Endothelial cell of umbilical vein (primary cell): ENCODE measurements at regions not wholly inside any gene's neighbourhood (a gene's known extent, or its start where the extent isn't known, plus 50 kb on each side); places are given as distances from the start of the nearest gene placed in this dataset.

ENCODE experiments used
- BruUV-seq: library from RNA; stranded (reverse); fragments of 400-500 nt; replicated peaks from 2 replicates; lab custom pipeline; 2021; lab: Mats Ljungman, UMichigan
- CTCF ChIA-PET: fragments of 300-600, 350-600 bp; sonication (Branson Sonifier 250); formaldehyde crosslinking; loops from one replicate; lab custom pipeline; 2021; ENCODE audit warnings: antibody characterized with exemption, inconsistent platforms; lab: Charles Lee
- POLR2A ChIA-PET: fragments of 300-600, 350-600 bp; sonication (Branson Sonifier 250); formaldehyde crosslinking; loops from one replicate; lab custom pipeline; 2021; ENCODE audit warnings: antibody characterized with exemption, inconsistent platforms; lab: Charles Lee
- DNase-seq: peaks from one replicate; pipeline ENCODE4 v3.0.0-alpha.2; 2011; ENCODE audit warnings: low read depth, low spot score
- FAIRE-seq: peaks from 2 replicates; lab custom pipeline; 2011; peaks lifted over from hg19 to GRCh38; lab: Jason Lieb, UNC
- H2AFZ ChIP-seq: 2 replicates; pipeline ENCODE4 v1.6.0; 2012; ENCODE audit warnings: low read depth, low read length, control low read depth, inconsistent platforms
- H3K27ac ChIP-seq: 2 replicates; pipeline ENCODE4 v1.5.1; 2011; ENCODE audit warnings: low read depth, mild to moderate bottlenecking, control low read depth, low read length, moderate library complexity; ENCODE audit not compliant: insufficient read depth
- H3K27me3 ChIP-seq, 2 experiments: 2 replicates each; pipeline versions ENCODE4 v1.6.0 to v1.6.1; 2011; ENCODE audit warnings: low read length in 2 of 2, mixed read lengths in 1 of 2; ENCODE audit not compliant: control insufficient read depth in 2 of 2, insufficient read depth in 2 of 2
- H3K36me3 ChIP-seq, 2 experiments: 2 replicates in 1 of 2; 3 replicates in 1 of 2; pipeline ENCODE4 v1.5.1; 2011; ENCODE audit warnings: low read length in 2 of 2, mild to moderate bottlenecking in 1 of 2, moderate library complexity in 1 of 2; ENCODE audit not compliant: control insufficient read depth in 2 of 2, insufficient read depth in 2 of 2; ENCODE audit errors: extremely low read depth in 1 of 2
- H3K4me1 ChIP-seq: 3 replicates; pipeline ENCODE4 v1.5.1; 2011; ENCODE audit warnings: mild to moderate bottlenecking, low read length; ENCODE audit not compliant: control insufficient read depth, insufficient read depth; ENCODE audit errors: extremely low read depth
- H3K4me2 ChIP-seq: 2 replicates; pipeline ENCODE4 v1.6.1; 2011; ENCODE audit warnings: low read length, control low read depth, mixed read lengths; ENCODE audit not compliant: insufficient read depth
- H3K4me3 ChIP-seq, 3 experiments: fragments of 200-600 bp in 1 of 3; sonication (generic), shearing (Covaris generic) in 1 of 3; replicated peaks in 1 of 3; 2 replicates each; pipeline ENCODE4 v1.5.1; 2011 to 2016; ENCODE audit warnings: control low read depth in 3 of 3, low read length in 3 of 3, mild to moderate bottlenecking in 2 of 3, inconsistent platforms in 1 of 3, low read depth in 1 of 3, moderate library complexity in 1 of 3; ENCODE audit not compliant: insufficient read depth in 1 of 3
- H3K79me2 ChIP-seq: 2 replicates; pipeline ENCODE4 v1.6.0; 2012; ENCODE audit warnings: low read length, inconsistent platforms; ENCODE audit not compliant: control insufficient read depth, insufficient read depth
- H3K9ac ChIP-seq: replicated peaks from 2 replicates; pipeline ENCODE3; 2011; ENCODE audit warnings: low read length, control low read depth; ENCODE audit not compliant: insufficient read depth; ENCODE audit errors: extremely low read depth
- H3K9me1 ChIP-seq: replicated peaks from 3 replicates; pipeline ENCODE4 v1.6.0; 2011; ENCODE audit warnings: mild to moderate bottlenecking, low read length; ENCODE audit not compliant: control insufficient read depth, insufficient read depth; ENCODE audit errors: extremely low read depth
- H3K9me3 ChIP-seq: replicated peaks from 2 replicates; pipeline ENCODE4 v1.5.1; 2012; ENCODE audit warnings: low read length, inconsistent platforms; ENCODE audit not compliant: control insufficient read depth, insufficient read depth
- H4K20me1 ChIP-seq: replicated peaks from 2 replicates; pipeline ENCODE3; 2011; ENCODE audit warnings: mild to moderate bottlenecking, low read length; ENCODE audit not compliant: control insufficient read depth, insufficient read depth; ENCODE audit errors: extremely low read depth
- CTCF ChIP-seq, 2 donors: IDR thresholded peaks; 1 replicate in 1 of 2; 2 replicates in 1 of 2; pipeline ENCODE4 v1.5.1; 2011; ENCODE audit warnings: low read length in 2 of 2, mild to moderate bottlenecking in 2 of 2, moderate library complexity in 2 of 2, control low read depth in 1 of 2, inconsistent platforms in 1 of 2, low read depth in 1 of 2; ENCODE audit not compliant: insufficient read depth in 1 of 2; ENCODE audit errors: extremely low read depth in 1 of 2
- EZH2 ChIP-seq: IDR thresholded peaks from 2 replicates; pipeline ENCODE4 v1.6.1; 2012; ENCODE audit warnings: borderline replicate concordance, low read depth, mild to moderate bottlenecking, moderate library complexity, low read length, inconsistent platforms; ENCODE audit not compliant: severe bottlenecking
- FOS ChIP-seq: IDR thresholded peaks from 2 replicates; pipeline ENCODE4 v1.6.1; 2011; ENCODE audit warnings: mild to moderate bottlenecking, low read length, moderate library complexity, borderline replicate concordance; ENCODE audit not compliant: insufficient read depth
- GATA2 ChIP-seq: IDR thresholded peaks from 2 replicates; pipeline ENCODE4 v1.7.0; 2011; ENCODE audit warnings: low read depth, mild to moderate bottlenecking, moderate library complexity, mixed read lengths, low read length; ENCODE audit not compliant: insufficient read length, insufficient read depth
- JUN ChIP-seq: IDR thresholded peaks from 2 replicates; pipeline ENCODE4 v1.6.1; 2011; ENCODE audit warnings: borderline replicate concordance, low read depth; ENCODE audit not compliant: insufficient read length, insufficient read depth
- MAX ChIP-seq: IDR thresholded peaks from 2 replicates; pipeline ENCODE4 v1.6.1; 2011; ENCODE audit not compliant: insufficient read depth, insufficient read length
- MYC ChIP-seq: IDR thresholded peaks from one replicate; pipeline ENCODE4 v1.6.1; 2011; ENCODE audit warnings: mild to moderate bottlenecking, low read depth, low read length
- POLR2A ChIP-seq: IDR thresholded peaks from 2 replicates; pipeline ENCODE4 v1.6.1; 2012; ENCODE audit warnings: low read depth, mild to moderate bottlenecking, control low read depth, low read length
- dilution Hi-C: fragments of 300-500 bp; cut with MboI; formaldehyde crosslinking; loops from one replicate; pipeline ENCODE4 v1.15.0; 2019; ENCODE audit warnings: low sequenced_read_pairs; ENCODE audit not compliant: extremely low pct_ligation_motif_present
- intact Hi-C: fragments of 100-400 bp; cut with micrococcal nuclease; formaldehyde crosslinking; loops from one replicate; pipeline ENCODE4 v1.10.0; 2022

- Histone ChIP-seq H4K20me1 (no peaks in the 10 kb centered on the region), H3K9me3 (no peaks in the 10 kb centered on the region), H3K27me3 (no peaks in the 10 kb centered on the region), H3K36me3 (no peaks in the 10 kb centered on the region), H3K79me2 (no peaks in the 10 kb centered on the region), H3K4me1 (no peaks in the 10 kb centered on the region), H3K4me2 (no peak overlapping the region), H3K27ac (no peak overlapping the region), H3K4me3 (no peak overlapping the region), H3K9me1 (no peaks in the 10 kb centered on the region), H3K9ac (no peak overlapping the region), H2AFZ (no peak overlapping the region)
- FAIRE-seq, result no peak
- CTCF ChIA-PET, result no interaction called here
- TF ChIP-seq MYC (no peak), FOS (no peak), JUN (no peak), GATA2 (no peak), EZH2 (no peak), POLR2A (no peak), MAX (no peak), CTCF (IDR thresholded peaks at IDR 0.05; ENCODE audit: extremely low read depth in 1 of 2, insufficient read depth in 1 of 2, low read depth in 1 of 2, low read length in 2 of 2) (no peak)
- DNase-seq, result no peak
- dilution Hi-C loops, result no loop called here
- intact Hi-C loops, result no loop called here
- no TSS peak for BruUV-seq
- POLR2A ChIA-PET, result no interaction called here
Observed at GRCh38 chrX:33908898-33909297, 223.2 kb downstream of the FAM47A start.
